Epithelial cell of esophagus (primary cell): ENCODE measurements at regions not wholly inside any gene's neighbourhood (a gene's known extent, or its start where the extent isn't known, plus 50 kb on each side); places are given as distances from the start of the nearest gene placed in this dataset.

Experiments
- DNase-seq: peaks from one replicate; pipeline ENCODE4 v3.0.0; 2010; ENCODE audit warnings: low read depth
- H3K4me3 ChIP-seq: 2 replicates; pipeline ENCODE4 v1.5.1; 2011; ENCODE audit warnings: mild to moderate bottlenecking, low read length, control low read depth
- CTCF ChIP-seq: IDR thresholded peaks from 2 replicates; pipeline ENCODE4 v1.5.1; 2011; ENCODE audit warnings: low read depth, mild to moderate bottlenecking, low read length, control low read depth, inconsistent platforms; ENCODE audit not compliant: insufficient read depth; ENCODE audit errors: missing control alignments

- DNase-seq: no peak
- TF ChIP-seq CTCF: no peak
- H3K4me3 ChIP-seq: no peak overlapping the region
Observed at GRCh38 chr21:29436650-29437049, 137.9 kb downstream of the BACH1 start.

- H3K4me3 ChIP-seq: no peak overlapping the region
- DNase-seq: no peak
- TF ChIP-seq CTCF: no peak
Observed at GRCh38 chr21:29441651-29442050, 142.9 kb downstream of the BACH1 start.

GRCh38 chr21:29443411-29444010 is 144.8 kb downstream of the BACH1 start:
- TF ChIP-seq CTCF: no peak
- no peak for DNase-seq
- no peak overlapping the region for H3K4me3 ChIP-seq

- H3K4me3 ChIP-seq: no peak overlapping the region
- TF ChIP-seq CTCF: no peak
- DNase-seq: no peak
Observed at GRCh38 chr21:29448766-29449165, 150.0 kb downstream of the BACH1 start.

- no peak for TF ChIP-seq CTCF
- no peak overlapping the region for H3K4me3 ChIP-seq
- no peak for DNase-seq
Observed at GRCh38 chr21:29449306-29449950, 150.7 kb downstream of the BACH1 start.

GRCh38 chr21:29450058-29450457 is 151.3 kb downstream of the BACH1 start:
- H3K4me3 ChIP-seq: no peak overlapping the region
- TF ChIP-seq CTCF: no peak
- no peak for DNase-seq

- no peak for TF ChIP-seq CTCF
- DNase-seq: no peak
- H3K4me3 ChIP-seq: no peak overlapping the region
Observed at GRCh38 chr21:29453511-29453910, 154.8 kb downstream of the BACH1 start.
